T-cell (primary cell): ENCODE measurements at regions not wholly inside any gene's neighbourhood (a gene's known extent, or its start where the extent isn't known, plus 50 kb on each side); places are given as distances from the start of the nearest gene placed in this dataset.

Experiments used
- ATAC-seq, 4 experiments: fragments of 200-7000 bp in 3 of 4; fragments of 150-1000 bp in 1 of 4; cut with Tn5 transposase; replicated peaks in 1 of 4; 1 replicate in 3 of 4; 2 replicates in 1 of 4; pipeline ENCODE4 v1.10.0; 2021; ENCODE audit warnings: moderate library complexity in 3 of 4, mild to moderate bottlenecking in 2 of 4, moderate number of reproducible peaks in 1 of 4
- CTCF ChIA-PET, 2 donors: fragments of 300-600 bp; sonication (Branson Sonifier 250); formaldehyde crosslinking; loops; one replicate each; lab custom pipeline; 2022; ENCODE audit warnings: antibody characterized with exemption in 2 of 2; lab: Charles Lee
- POLR2A ChIA-PET, 2 donors: fragments of 300-600 bp; sonication (Branson Sonifier 250); formaldehyde crosslinking; loops; one replicate each; lab custom pipeline; 2022; ENCODE audit warnings: antibody characterized with exemption in 2 of 2; lab: Charles Lee
- DNase-seq, 35 experiments: peaks; one replicate each; pipeline versions ENCODE4 v3.0.0 to v3.0.0-alpha.2; 2013 to 2023
- H3K27ac ChIP-seq: one replicate; pipeline ENCODE4 v1.5.1; 2013; ENCODE audit warnings: low read length
- H3K27me3 ChIP-seq, 2 experiments: replicated peaks in 1 of 2; 1 replicate in 1 of 2; 2 replicates in 1 of 2; pipeline versions ENCODE4 v1.6.1 to v1.7.0; 2013; ENCODE audit warnings: low read length in 1 of 2, mixed read lengths in 1 of 2; ENCODE audit not compliant: control insufficient read depth in 2 of 2, insufficient read depth in 2 of 2; ENCODE audit errors: extremely low read depth in 1 of 2
- H3K36me3 ChIP-seq, 2 donors: 1 replicate in 1 of 2; 2 replicates in 1 of 2; pipeline versions ENCODE4 v1.6.1 to v1.7.0; 2013; ENCODE audit warnings: low read length in 1 of 2; ENCODE audit not compliant: control insufficient read depth in 2 of 2, insufficient read depth in 1 of 2; ENCODE audit errors: extremely low read depth in 1 of 2
- H3K4me1 ChIP-seq, 2 experiments: 1 replicate in 1 of 2; 2 replicates in 1 of 2; pipeline versions ENCODE4 v1.6.1 to v1.7.0; 2013; ENCODE audit warnings: low read length in 2 of 2, mixed read lengths in 1 of 2; ENCODE audit not compliant: insufficient read depth in 2 of 2, control insufficient read depth in 1 of 2; ENCODE audit errors: extremely low read depth in 1 of 2
- H3K4me3 ChIP-seq, 2 donors: 1 replicate in 1 of 2; 2 replicates in 1 of 2; pipeline versions ENCODE4 v1.5.1 to v1.7.0; 2013; ENCODE audit warnings: mild to moderate bottlenecking in 2 of 2, low read length in 1 of 2, moderate library complexity in 1 of 2; ENCODE audit not compliant: control insufficient read depth in 1 of 2; ENCODE audit errors: extremely low read depth in 1 of 2
- H3K9me3 ChIP-seq: 2 replicates; pipeline ENCODE4 v1.7.0; 2013
- H3K27ac Mint-ChIP-seq, 2 donors: one replicate each; pipeline ENCODE4 v1.8.0; 2020 to 2021; ENCODE audit warnings: mild to moderate bottlenecking in 2 of 2, mixed read lengths in 2 of 2
- H3K27me3 Mint-ChIP-seq, 2 donors: one replicate each; pipeline ENCODE4 v1.8.0; 2021 to 2022; ENCODE audit warnings: mixed read lengths in 2 of 2
- H3K36me3 Mint-ChIP-seq: one replicate; pipeline ENCODE4 v1.8.0; 2021; ENCODE audit warnings: mixed read lengths
- H3K4me1 Mint-ChIP-seq, 3 donors: one replicate each; pipeline ENCODE4 v1.8.0; 2020 to 2022; ENCODE audit warnings: mixed read lengths in 3 of 3, mild to moderate bottlenecking in 1 of 3
- H3K4me3 Mint-ChIP-seq, 3 donors: one replicate each; pipeline ENCODE4 v1.8.0; 2020 to 2022; ENCODE audit warnings: mild to moderate bottlenecking in 3 of 3, mixed read lengths in 3 of 3, moderate library complexity in 3 of 3
- H3K9me3 Mint-ChIP-seq, 3 donors: one replicate each; pipeline ENCODE4 v1.8.0; 2020 to 2022; ENCODE audit warnings: mixed read lengths in 3 of 3
- WGBS: methylation state at CpG from one replicate; pipeline ENCODE4 v1.1.5; 2013; ENCODE audit warnings: missing lambda C conversion rate; ENCODE audit not compliant: insufficient coverage; 5-methylcytosine and 5-hydroxymethylcytosine counted together

DNA sequence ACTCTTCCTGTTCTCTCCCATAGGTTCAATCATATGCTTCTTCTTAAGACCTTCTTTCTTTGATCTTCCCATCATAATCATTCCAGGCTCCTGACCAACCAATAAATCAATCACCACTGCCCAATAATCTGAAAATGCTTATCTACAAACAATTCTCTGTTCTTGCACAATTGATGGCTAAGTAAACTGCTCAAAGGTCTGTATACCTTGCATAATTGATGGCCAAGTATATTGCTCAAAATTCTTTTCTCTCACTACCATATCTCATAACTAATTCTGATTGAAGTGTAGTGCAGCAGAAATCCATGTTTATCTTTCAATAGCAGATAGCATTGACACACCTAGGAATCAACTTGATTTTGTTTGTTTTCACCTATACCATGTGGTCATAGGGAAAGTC lies 83.4 kb upstream of the EPHA6 start:
- Histone ChIP-seq H3K36me3 (no peaks in the 10 kb centered on the region), H3K27ac (no peak overlapping the region), H3K4me3 (no peak overlapping the region), H3K4me1 (no peaks in the 10 kb centered on the region), H3K27me3 (no peaks in the 10 kb centered on the region), H3K9me3 (no peaks in the 10 kb centered on the region)
- peaks cover 0 to 13% (median 2%) of the 10 kb centered on the region in 3 donors for H3K9me3 Mint-ChIP-seq
- CTCF ChIA-PET = no interaction called here
- POLR2A ChIA-PET = no interaction called here
- H3K36me3 Mint-ChIP-seq = no peaks in the 10 kb centered on the region
- no peak for ATAC-seq
- no peaks in the 10 kb centered on the region for H3K27me3 Mint-ChIP-seq
- H3K4me3 Mint-ChIP-seq = no peak overlapping the region
- H3K27ac Mint-ChIP-seq = no peak overlapping the region
- no peaks in the 10 kb centered on the region for H3K4me1 Mint-ChIP-seq
- DNase-seq = no peak

DNA sequence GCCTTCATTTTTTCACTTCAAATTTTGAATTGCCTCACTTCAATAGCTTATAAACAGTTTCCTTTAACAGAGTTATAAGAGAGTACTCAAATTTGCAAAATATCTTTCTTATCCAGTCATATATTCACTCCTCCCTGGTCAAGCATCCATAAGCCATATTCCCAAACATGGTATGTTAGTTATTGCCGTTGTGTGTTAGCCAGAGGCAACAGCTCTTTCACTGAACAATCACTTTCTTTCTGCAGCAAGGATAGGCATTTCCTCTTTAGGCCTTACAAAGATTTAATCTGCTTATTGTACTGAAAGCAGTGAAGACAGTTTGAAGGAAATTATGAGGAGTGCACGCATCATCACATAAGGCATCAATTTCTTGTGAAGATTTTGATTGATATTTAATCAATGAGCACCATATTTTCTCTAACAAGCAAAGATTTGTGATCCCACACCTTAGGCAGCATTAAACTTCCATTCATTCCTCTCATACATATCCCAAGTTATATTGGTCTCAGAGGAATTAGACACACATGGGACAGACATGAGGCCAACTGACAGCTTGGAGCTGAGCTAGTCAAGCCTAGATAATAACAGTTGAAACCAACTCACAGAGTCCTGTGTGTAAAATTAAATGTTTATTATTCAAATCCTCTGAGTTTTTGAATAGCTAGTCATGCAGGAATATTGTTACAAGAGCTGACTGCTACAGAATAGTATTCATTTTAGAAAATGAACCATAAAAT lies 80.0 kb upstream of the EPHA6 start:
- no peaks in the 10 kb centered on the region for H3K4me1 Mint-ChIP-seq
- Histone ChIP-seq H3K4me3 (no peak overlapping the region), H3K27ac (no peak overlapping the region), H3K4me1 (no peaks in the 10 kb centered on the region), H3K36me3 (no peaks in the 10 kb centered on the region), H3K9me3 (no peaks in the 10 kb centered on the region), H3K27me3 (no peaks in the 10 kb centered on the region)
- H3K4me3 Mint-ChIP-seq = no peak overlapping the region
- H3K27ac Mint-ChIP-seq = no peak overlapping the region
- CTCF ChIA-PET = no interaction called here
- ATAC-seq (no peak), DNase-seq (no peak)
- POLR2A ChIA-PET = no interaction called here
- H3K27me3 Mint-ChIP-seq = no peaks in the 10 kb centered on the region
- H3K36me3 Mint-ChIP-seq = no peaks in the 10 kb centered on the region
- peaks cover 3 to 13% (median 5%) of the 10 kb centered on the region in 3 donors for H3K9me3 Mint-ChIP-seq
- no CpG with 5 or more reads among the region's 2 CpGs for WGBS

DNA sequence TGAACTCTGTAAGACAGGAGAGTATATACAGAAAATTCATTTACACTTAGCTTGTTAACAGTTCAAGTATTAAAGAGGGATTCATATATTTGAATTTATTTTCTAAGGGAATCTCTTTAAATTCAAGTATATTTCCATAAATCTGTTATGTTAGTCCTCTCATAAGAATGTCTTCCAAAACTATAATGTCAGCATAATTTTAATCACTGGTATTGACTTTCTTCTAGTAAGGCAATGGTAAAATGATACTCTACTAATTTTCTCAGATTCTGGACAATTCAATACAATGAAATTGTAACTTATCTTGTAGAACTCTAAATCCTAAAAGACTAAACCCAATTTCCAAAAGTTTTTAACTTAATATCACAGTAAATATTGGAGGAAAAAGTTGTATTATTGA lies 66.3 kb upstream of the EPHA6 start:
- no peak for DNase-seq
- H3K27me3 Mint-ChIP-seq = no peaks in the 10 kb centered on the region
- H3K36me3 Mint-ChIP-seq = no peaks in the 10 kb centered on the region
- Histone ChIP-seq H3K27ac (no peak overlapping the region), H3K4me3 (no peak overlapping the region), H3K9me3 (no peaks in the 10 kb centered on the region), H3K36me3 (no peaks in the 10 kb centered on the region), H3K4me1 (no peaks in the 10 kb centered on the region), H3K27me3 (no peaks in the 10 kb centered on the region)
- H3K27ac Mint-ChIP-seq = no peak overlapping the region
- no peak for ATAC-seq
- ChIA-PET CTCF (no interaction called here), POLR2A (interaction anchor here in 1 of 2 donors (0.7 kb wide), 1 partner anchor 102 kb away, joined by 5 read pairs; no protein-coding TSS in a partner anchor)
- H3K9me3 Mint-ChIP-seq = peaks cover 0 to 2% (median 0%) of the 10 kb centered on the region in 3 donors
- H3K4me3 Mint-ChIP-seq = no peak overlapping the region
- no peaks in the 10 kb centered on the region for H3K4me1 Mint-ChIP-seq

DNA sequence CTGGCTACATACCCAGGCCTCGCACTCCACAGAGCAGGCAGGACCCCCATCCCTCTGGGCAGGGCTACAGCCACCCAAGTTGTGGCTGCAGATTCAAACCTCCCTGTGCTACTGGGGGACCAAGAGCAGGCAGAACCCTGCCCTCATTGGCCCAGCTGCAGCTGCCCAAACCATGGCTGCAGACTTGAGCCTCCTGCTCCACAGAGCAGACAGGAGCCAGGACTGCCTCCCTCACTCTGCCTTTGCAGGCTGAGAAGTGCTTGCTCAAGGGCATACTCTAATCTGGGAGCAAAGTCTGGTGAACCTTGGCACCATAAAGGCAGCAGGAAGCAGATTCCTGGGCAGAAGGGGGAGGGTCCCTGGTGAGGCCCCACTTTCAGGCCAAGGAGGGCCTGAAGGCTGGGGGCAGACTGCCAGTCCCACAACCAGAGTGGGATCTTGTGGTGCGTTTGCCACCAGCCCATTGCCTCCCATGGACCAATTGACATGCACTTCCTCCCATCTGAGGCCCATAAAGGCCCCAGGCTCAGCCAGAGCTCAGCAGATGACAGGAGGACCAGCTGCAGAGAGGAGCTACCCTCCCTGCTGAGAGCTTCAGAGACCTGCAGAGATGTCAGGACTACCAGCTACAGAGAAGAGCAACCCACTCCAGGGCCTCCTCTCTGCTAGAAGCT lies 64.2 kb upstream of the EPHA6 start:
- ATAC-seq (peak in 1 of 4 experiments; percentile 17), DNase-seq (no peak)
- ChIA-PET CTCF (no interaction called here), POLR2A (no interaction called here)
- Mint-ChIP-seq H3K27ac (no peak overlapping the region), H3K36me3 (no peaks in the 10 kb centered on the region), H3K27me3 (no peaks in the 10 kb centered on the region), H3K4me1 (no peaks in the 10 kb centered on the region), H3K9me3 (peaks cover 0 to 6% (median under 1%) of the 10 kb centered on the region in 3 donors), H3K4me3 (no peak overlapping the region)
- WGBS = 69% methylated on average over 2 of the region's 2 CpGs
- Histone ChIP-seq H3K4me1 (no peaks in the 10 kb centered on the region), H3K27ac (no peak overlapping the region), H3K27me3 (no peaks in the 10 kb centered on the region), H3K4me3 (no peak overlapping the region), H3K9me3 (no peaks in the 10 kb centered on the region), H3K36me3 (no peaks in the 10 kb centered on the region)

DNA sequence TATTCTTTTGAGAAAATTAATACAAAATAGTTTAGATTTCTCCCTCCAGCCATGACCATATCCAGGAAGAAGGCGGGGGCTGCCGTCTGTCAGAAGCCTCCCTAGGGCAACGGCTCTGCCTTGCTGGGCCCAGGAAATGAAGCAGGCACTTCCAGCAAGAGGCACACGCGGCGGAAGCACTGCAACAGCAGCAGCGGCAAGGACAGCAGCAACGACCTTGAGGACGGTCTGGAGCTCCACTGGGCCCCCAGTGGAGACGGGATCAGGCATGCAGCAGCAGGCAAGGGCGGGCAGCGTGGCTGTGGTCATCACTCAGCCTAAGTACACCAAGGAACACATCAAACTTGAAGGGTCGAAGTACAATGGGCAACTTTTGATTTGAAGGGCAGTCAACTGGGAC lies 61.3 kb upstream of the EPHA6 start:
- Histone ChIP-seq H3K4me1 (no peaks in the 10 kb centered on the region), H3K27ac (no peak overlapping the region), H3K4me3 (no peak overlapping the region), H3K36me3 (no peaks in the 10 kb centered on the region), H3K27me3 (no peaks in the 10 kb centered on the region), H3K9me3 (no peaks in the 10 kb centered on the region)
- no peak overlapping the region for H3K4me3 Mint-ChIP-seq
- no peak overlapping the region for H3K27ac Mint-ChIP-seq
- CTCF ChIA-PET = no interaction called here
- WGBS = 79% methylated on average over 12 of the region's 13 CpGs
- ATAC-seq (no peak), DNase-seq (no peak)
- H3K9me3 Mint-ChIP-seq = peaks cover 0 to 13% (median 6%) of the 10 kb centered on the region in 3 donors
- H3K27me3 Mint-ChIP-seq = no peaks in the 10 kb centered on the region
- H3K36me3 Mint-ChIP-seq = no peaks in the 10 kb centered on the region
- POLR2A ChIA-PET = no interaction called here
- H3K4me1 Mint-ChIP-seq = no peaks in the 10 kb centered on the region

DNA sequence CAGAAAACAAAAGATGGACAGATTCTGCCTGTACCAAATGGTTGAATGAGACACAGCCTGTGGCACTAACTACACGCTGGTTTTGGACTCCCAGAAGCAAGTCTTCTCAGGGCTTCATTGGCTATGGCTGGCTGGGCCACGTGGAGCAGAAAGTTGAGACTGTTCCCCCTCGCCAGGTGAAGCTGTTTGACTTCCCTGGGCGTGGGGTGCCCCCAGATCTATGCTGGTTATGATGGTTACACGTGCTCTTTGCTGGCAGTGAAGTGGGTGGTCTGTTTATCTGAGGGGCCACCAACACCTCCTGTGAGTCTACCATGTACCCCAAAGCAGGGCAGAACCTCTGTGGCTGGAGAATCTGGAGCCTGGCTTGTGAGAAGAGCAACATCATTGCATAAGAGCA lies 60.3 kb upstream of the EPHA6 start:
- H3K4me3 Mint-ChIP-seq = no peak overlapping the region
- Histone ChIP-seq H3K36me3 (no peaks in the 10 kb centered on the region), H3K27ac (no peak overlapping the region), H3K4me3 (no peak overlapping the region), H3K27me3 (no peaks in the 10 kb centered on the region), H3K4me1 (no peaks in the 10 kb centered on the region), H3K9me3 (no peaks in the 10 kb centered on the region)
- ChIA-PET CTCF (no interaction called here), POLR2A (no interaction called here)
- ATAC-seq (no peak), DNase-seq (no peak)
- H3K4me1 Mint-ChIP-seq = no peaks in the 10 kb centered on the region
- H3K36me3 Mint-ChIP-seq = no peaks in the 10 kb centered on the region
- peaks cover 0 to 13% (median 6%) of the 10 kb centered on the region in 3 donors for H3K9me3 Mint-ChIP-seq
- 39% methylated on average over 5 of the region's 5 CpGs for WGBS
- H3K27me3 Mint-ChIP-seq = no peaks in the 10 kb centered on the region
- no peak overlapping the region for H3K27ac Mint-ChIP-seq
